Keratinocyte (primary cell): ENCODE measurements at regions not wholly inside any gene's neighbourhood (a gene's known extent, or its start where the extent isn't known, plus 50 kb on each side); places are given as distances from the start of the nearest gene placed in this dataset.
"Not testable (repeated sequence)": the region's sequence is repeated elsewhere in the genome, so short reads cannot be mapped to it uniquely, and the experiment has no call there.

Experiments used
- DNase-seq: peaks from one replicate; pipeline ENCODE4 v3.0.0-alpha.2; 2011; ENCODE audit warnings: low read depth, missing footprints, low spot score
- FAIRE-seq: peaks from 2 replicates; lab custom pipeline; 2011; peaks lifted over from hg19 to GRCh38; lab: Jason Lieb, UNC
- H2AFZ ChIP-seq: 2 replicates; pipeline ENCODE4 v1.6.0; 2012; ENCODE audit warnings: low read length, control low read depth, inconsistent platforms; ENCODE audit not compliant: control insufficient read depth
- H3K27ac ChIP-seq: 2 replicates; pipeline ENCODE4 v1.5.1; 2011; ENCODE audit warnings: low read length; ENCODE audit not compliant: control insufficient read depth, insufficient read depth
- H3K27me3 ChIP-seq: 3 replicates; pipeline ENCODE4 v1.6.0; 2011; ENCODE audit warnings: low read length; ENCODE audit not compliant: control insufficient read depth, insufficient read depth; ENCODE audit errors: extremely low read depth
- H3K36me3 ChIP-seq, 2 experiments: 2 replicates in 1 of 2; 3 replicates in 1 of 2; pipeline ENCODE4 v1.5.1; 2011; ENCODE audit warnings: low read length in 2 of 2, mild to moderate bottlenecking in 1 of 2; ENCODE audit not compliant: control insufficient read depth in 2 of 2, insufficient read depth in 2 of 2; ENCODE audit errors: extremely low read depth in 1 of 2
- H3K4me1 ChIP-seq: 3 replicates; pipeline ENCODE4 v1.5.1; 2011; ENCODE audit warnings: low read length; ENCODE audit not compliant: control insufficient read depth, insufficient read depth; ENCODE audit errors: extremely low read depth
- H3K4me2 ChIP-seq: 3 replicates; pipeline ENCODE4 v1.6.0; 2011; ENCODE audit warnings: low read depth, low read length; ENCODE audit not compliant: control insufficient read depth, insufficient read depth; ENCODE audit errors: extremely low read depth
- H3K4me3 ChIP-seq, 3 experiments: fragments of 200-600 bp in 1 of 3; sonication (generic) in 1 of 3; 2 replicates in 2 of 3; 3 replicates in 1 of 3; pipeline ENCODE4 v1.5.1; 2011 to 2016; ENCODE audit warnings: low read length in 3 of 3, mild to moderate bottlenecking in 3 of 3, control low read depth in 2 of 3, inconsistent platforms in 1 of 3, low read depth in 1 of 3, mixed read lengths in 1 of 3, mixed run types in 1 of 3, moderate library complexity in 1 of 3; ENCODE audit not compliant: control insufficient read depth in 2 of 3, insufficient read depth in 2 of 3; ENCODE audit errors: extremely low read depth in 1 of 3
- H3K79me2 ChIP-seq: 2 replicates; pipeline ENCODE4 v1.6.0; 2012; ENCODE audit warnings: low read length; ENCODE audit not compliant: control insufficient read depth, insufficient read depth
- H3K9ac ChIP-seq: 3 replicates; pipeline ENCODE4 v1.6.0; 2011; ENCODE audit warnings: low read length; ENCODE audit not compliant: control insufficient read depth, insufficient read depth; ENCODE audit errors: extremely low read depth
- H3K9me1 ChIP-seq: 3 replicates; pipeline ENCODE4 v1.6.0; 2011; ENCODE audit warnings: low read length; ENCODE audit not compliant: control insufficient read depth, insufficient read depth; ENCODE audit errors: extremely low read depth
- H3K9me3 ChIP-seq: 2 replicates; pipeline ENCODE4 v1.5.1; 2012; ENCODE audit warnings: low read depth, low read length; ENCODE audit not compliant: control insufficient read depth
- H4K20me1 ChIP-seq: 3 replicates; pipeline ENCODE4 v1.6.0; 2011; ENCODE audit warnings: low read length; ENCODE audit not compliant: control insufficient read depth, insufficient read depth; ENCODE audit errors: extremely low read depth
- dilution Hi-C: fragments of 300-500 bp; cut with MboI; formaldehyde crosslinking; loops from one replicate; pipeline ENCODE4 v1.7.0; 2020; ENCODE audit warnings: low sequenced_read_pairs; ENCODE audit not compliant: extremely low pct_ligation_motif_present

GRCh38 chr2:94669858-94670257 lies 201.4 kb upstream of the TEKT4 start:
- H3K27me3 ChIP-seq, H3K27ac ChIP-seq, DNase-seq, FAIRE-seq, H2AFZ ChIP-seq, H3K9ac ChIP-seq, H3K4me2 ChIP-seq, H3K36me3 ChIP-seq, H3K4me1 ChIP-seq, H3K4me3 ChIP-seq, H3K9me1 ChIP-seq, H3K79me2 ChIP-seq, H3K9me3 ChIP-seq, dilution Hi-C loops, H4K20me1 ChIP-seq: not testable (repeated sequence)

- H3K27ac ChIP-seq, H2AFZ ChIP-seq, H3K79me2 ChIP-seq, H3K4me3 ChIP-seq, H3K9me3 ChIP-seq, dilution Hi-C loops, FAIRE-seq, DNase-seq, H3K4me1 ChIP-seq, H3K4me2 ChIP-seq, H4K20me1 ChIP-seq, H3K36me3 ChIP-seq, H3K9me1 ChIP-seq, H3K27me3 ChIP-seq, H3K9ac ChIP-seq: not testable (repeated sequence)
Measured at GRCh38 chr2:94694236-94694635, 177.0 kb upstream of the TEKT4 start.

- FAIRE-seq, H3K27me3 ChIP-seq, H2AFZ ChIP-seq, H3K27ac ChIP-seq, H4K20me1 ChIP-seq, H3K4me1 ChIP-seq, DNase-seq, dilution Hi-C loops, H3K36me3 ChIP-seq, H3K9ac ChIP-seq, H3K9me3 ChIP-seq, H3K79me2 ChIP-seq, H3K4me2 ChIP-seq, H3K9me1 ChIP-seq, H3K4me3 ChIP-seq: not testable (repeated sequence)
Measured at GRCh38 chr2:94708982-94709381, 162.2 kb upstream of the TEKT4 start.
